HEK293 (cell line): ENCODE measurements at regions not wholly inside any gene's neighbourhood (a gene's known extent, or its start where the extent isn't known, plus 50 kb on each side); places are given as distances from the start of the nearest gene placed in this dataset.

ENCODE experiments used
- CTCF ChIA-PET: fragments of 350-600 bp; formaldehyde crosslinking; extraction: SDS; loops from one replicate; lab custom pipeline; 2021; ENCODE audit warnings: antibody characterized with exemption; lab: Yijun Ruan, JAX
- POLR2A ChIA-PET: fragments of 300-600 bp; formaldehyde crosslinking; extraction: SDS; loops from one replicate; lab custom pipeline; 2020; ENCODE audit warnings: antibody characterized with exemption, inconsistent platforms; lab: Yijun Ruan, JAX
- H3K27ac ChIP-seq: fragments of 200-500 bp; sonication (Bioruptor generic); 2 replicates; pipeline ENCODE4 v1.5.1; 2014; ENCODE audit warnings: low read depth, low read length, control low read depth, inconsistent platforms; ENCODE audit errors: extremely low read depth
- H3K36me3 ChIP-seq, 2 experiments: fragments of 200-500 bp in 1 of 2; sonication (Bioruptor generic) in 1 of 2; 1 replicate in 1 of 2; 2 replicates in 1 of 2; pipeline ENCODE4 v1.5.1; 2014 to 2017; ENCODE audit warnings: inconsistent platforms in 2 of 2, low read length in 2 of 2; ENCODE audit not compliant: control insufficient read depth in 2 of 2, insufficient read depth in 1 of 2
- H3K4me1 ChIP-seq: fragments of 200-500 bp; sonication (Bioruptor generic); 2 replicates; pipeline ENCODE4 v1.5.1; 2014; ENCODE audit warnings: mild to moderate bottlenecking, low read length, inconsistent platforms; ENCODE audit not compliant: control insufficient read depth, insufficient read depth
- H3K4me3 ChIP-seq: 2 replicates; pipeline ENCODE4 v1.5.1; 2011; ENCODE audit warnings: low read depth, mild to moderate bottlenecking, control low read depth, low read length, moderate library complexity
- H3K9me3 ChIP-seq: fragments of 200-500 bp; sonication (Bioruptor generic); 2 replicates; pipeline ENCODE4 v1.5.1; 2014; ENCODE audit warnings: low read depth, low read length, inconsistent platforms; ENCODE audit not compliant: control insufficient read depth, insufficient read depth
- CTCF ChIP-seq: fragments of 450-650 bp; formaldehyde crosslinking; IDR thresholded peaks from 2 replicates; pipeline ENCODE4 v1.5.1; 2016; ENCODE audit warnings: missing biosample characterization, missing genetic modification characterization
- PRDM10 ChIP-seq: fragments of 450-650 bp; formaldehyde crosslinking; IDR thresholded peaks from 2 replicates; pipeline ENCODE4 v1.5.1; 2016; ENCODE audit warnings: missing biosample characterization, missing genetic modification characterization
- SALL2 ChIP-seq: fragments of 450-650 bp; formaldehyde crosslinking; IDR thresholded peaks from 2 replicates; pipeline ENCODE4 v1.5.0; 2017; ENCODE audit warnings: missing biosample characterization, mild to moderate bottlenecking, missing genetic modification characterization, borderline replicate concordance
- SCRT1 ChIP-seq: fragments of 450-650 bp; formaldehyde crosslinking; IDR thresholded peaks from 2 replicates; pipeline ENCODE4 v1.5.1; 2016; ENCODE audit warnings: missing biosample characterization, missing genetic modification characterization, borderline replicate concordance
- SP3 ChIP-seq: fragments of 450-650 bp; formaldehyde crosslinking; IDR thresholded peaks from 2 replicates; pipeline ENCODE4 v1.5.1; 2016; ENCODE audit warnings: missing biosample characterization, missing genetic modification characterization
- ZBTB11 ChIP-seq: fragments of 450-650 bp; formaldehyde crosslinking; conservative IDR thresholded peaks from 2 replicates; pipeline ENCODE4 v1.5.1; 2016; ENCODE audit warnings: low read depth, missing biosample characterization, missing genetic modification characterization
- ZNF184 ChIP-seq: fragments of 450-650 bp; IDR thresholded peaks from 2 replicates; pipeline ENCODE4 v1.5.1; 2018; ENCODE audit warnings: missing biosample characterization, mild to moderate bottlenecking, missing genetic modification characterization
- ZNF223 ChIP-seq: fragments of 450-650 bp; formaldehyde crosslinking; IDR thresholded peaks from 2 replicates; pipeline ENCODE4 v1.5.1; 2016; ENCODE audit warnings: missing biosample characterization, missing genetic modification characterization
- ZNF26 ChIP-seq: fragments of 450-650 bp; formaldehyde crosslinking; IDR thresholded peaks from 2 replicates; pipeline ENCODE4 v1.5.1; 2016; ENCODE audit warnings: missing biosample characterization, missing genetic modification characterization
- ZNF354C ChIP-seq: fragments of 450-650 bp; formaldehyde crosslinking; IDR thresholded peaks from 2 replicates; pipeline ENCODE4 v1.5.1; 2016; ENCODE audit warnings: missing biosample characterization, missing genetic modification characterization, low read depth, borderline replicate concordance
- ZNF404 ChIP-seq: fragments of 450-650 bp; formaldehyde crosslinking; IDR thresholded peaks from 2 replicates; pipeline ENCODE4 v1.5.1; 2017; ENCODE audit warnings: missing biosample characterization, missing genetic modification characterization
- ZNF585B ChIP-seq: fragments of 450-650 bp; formaldehyde crosslinking; IDR thresholded peaks from 2 replicates; pipeline ENCODE4 v1.5.1; 2016; ENCODE audit warnings: missing biosample characterization, missing genetic modification characterization
- ZNF621 ChIP-seq: fragments of 450-650 bp; formaldehyde crosslinking; IDR thresholded peaks from 2 replicates; pipeline ENCODE4 v1.5.1; 2017; ENCODE audit warnings: missing biosample characterization, missing genetic modification characterization
- ZNF768 ChIP-seq: fragments of 450-650 bp; formaldehyde crosslinking; IDR thresholded peaks from 2 replicates; pipeline ENCODE4 v1.5.1; 2018; ENCODE audit warnings: missing biosample characterization, mild to moderate bottlenecking, missing genetic modification characterization
- ZNF791 ChIP-seq: fragments of 450-650 bp; formaldehyde crosslinking; IDR thresholded peaks from 2 replicates; pipeline ENCODE4 v1.5.1; 2016; ENCODE audit warnings: missing biosample characterization, missing genetic modification characterization

GRCh38 chr2:211175956-211176355 is 619.6 kb downstream of the CPS1 start:
- CTCF ChIA-PET = interaction anchor here (0.6 kb wide), 1 partner anchor 121 kb away, joined by 3 read pairs; no protein-coding TSS in a partner anchor
- POLR2A ChIA-PET = no interaction called here
- H3K4me1 ChIP-seq = no peaks in the 10 kb centered on the region
- no peak overlapping the region for H3K27ac ChIP-seq
- H3K4me3 ChIP-seq = no peak overlapping the region
- no peak for TF ChIP-seq ZNF184 (tag by site-specific recombination)
- no peak for TF ChIP-seq ZNF404
- TF ChIP-seq ZNF621 = no peak
- TF ChIP-seq, all 188 proteins: peak for 0
- H3K9me3 ChIP-seq = no peaks in the 10 kb centered on the region
- no peaks in the 10 kb centered on the region for H3K36me3 ChIP-seq

GRCh38 chr2:211176514-211177141 is 620.2 kb downstream of the CPS1 start:
- no peak for TF ChIP-seq ZBTB11 (tag by site-specific recombination)
- TF ChIP-seq PRDM10 (tag by site-specific recombination) = no peak
- TF ChIP-seq ZNF585B (tag by site-specific recombination) = no peak
- TF ChIP-seq CTCF (tag by site-specific recombination) = no peak
- no peak for TF ChIP-seq SP3 (tag by site-specific recombination)
- no peak for TF ChIP-seq ZNF791
- Histone ChIP-seq H3K4me3 (no peak overlapping the region), H3K27ac (no peak overlapping the region), H3K36me3 (no peaks in the 10 kb centered on the region), H3K4me1 (no peaks in the 10 kb centered on the region), H3K9me3 (no peaks in the 10 kb centered on the region)
- ChIA-PET CTCF (interaction anchor here (0.5 to 0.6 kb wide), 2 partner anchors 19 to 122 kb away, joined by 3 read pairs; no protein-coding TSS in a partner anchor), POLR2A (no interaction called here)

- POLR2A ChIA-PET = no interaction called here
- Histone ChIP-seq H3K4me3 (no peak overlapping the region), H3K36me3 (no peaks in the 10 kb centered on the region), H3K27ac (no peak overlapping the region), H3K4me1 (no peaks in the 10 kb centered on the region), H3K9me3 (no peaks in the 10 kb centered on the region)
- CTCF ChIA-PET = no interaction called here
- no peak for TF ChIP-seq ZNF768 (tag by site-specific recombination)
- TF ChIP-seq ZNF26 (tag by site-specific recombination) = no peak
- no peak for TF ChIP-seq SALL2
- no peak for TF ChIP-seq ZNF354C (tag by site-specific recombination)
- no peak for TF ChIP-seq ZNF223
- TF ChIP-seq SCRT1 (tag by site-specific recombination) = no peak
Observed at GRCh38 chr2:211181626-211182025, 625.2 kb downstream of the CPS1 start.
